MM.1S (cell line): ENCODE measurements at regions not wholly inside any gene's neighbourhood (a gene's known extent, or its start where the extent isn't known, plus 50 kb on each side); places are given as distances from the start of the nearest gene placed in this dataset.
A peak's percentile ranks its signal among the peaks of the same experiment; 100 is the strongest.

Experiments used
- DNase-seq: peaks from one replicate; pipeline ENCODE4 v3.0.0-alpha.2; 2015
- H2AFZ ChIP-seq: fragments of 300-600 bp; sonication (generic); 2 replicates; pipeline ENCODE4 v1.6.0; 2016; ENCODE audit warnings: antibody characterized with exemption, low read length
- H3F3A ChIP-seq: fragments of 300-600 bp; sonication (generic); 2 replicates; pipeline ENCODE4 v1.6.1; 2016; ENCODE audit warnings: mild to moderate bottlenecking, antibody characterized with exemption, low read length, moderate library complexity, mixed read lengths; ENCODE audit not compliant: insufficient read depth
- H3K27ac ChIP-seq: fragments of 300-600 bp; sonication (generic); 2 replicates; pipeline ENCODE4 v1.5.1; 2016; ENCODE audit warnings: mild to moderate bottlenecking, low read length
- H3K27me3 ChIP-seq: fragments of 300-600 bp; sonication (generic); replicated peaks from 2 replicates; pipeline ENCODE4 v1.6.0; 2016; ENCODE audit warnings: low read length; ENCODE audit not compliant: insufficient read depth
- H3K36me3 ChIP-seq: fragments of 300-600 bp; sonication (generic); replicated peaks from 2 replicates; pipeline ENCODE4 v1.6.1; 2016; ENCODE audit warnings: mild to moderate bottlenecking, low read length, mixed read lengths; ENCODE audit not compliant: insufficient read depth
- H3K4me1 ChIP-seq: fragments of 300-600 bp; sonication (generic); 2 replicates; pipeline ENCODE4 v1.6.1; 2016; ENCODE audit warnings: low read length, mixed read lengths
- H3K4me2 ChIP-seq: fragments of 300-600 bp; sonication (generic); 2 replicates; pipeline ENCODE4 v1.6.0; 2016; ENCODE audit warnings: low read depth, low read length
- H3K4me3 ChIP-seq: fragments of 300-600 bp; sonication (generic); 2 replicates; pipeline ENCODE4 v1.5.1; 2016; ENCODE audit warnings: low read length, mixed read lengths
- H3K79me2 ChIP-seq: fragments of 300-600 bp; sonication (generic); 2 replicates; pipeline ENCODE4 v1.6.1; 2016; ENCODE audit warnings: mixed run types, low read length, mixed read lengths
- H3K9ac ChIP-seq: fragments of 300-600 bp; sonication (generic); 2 replicates; pipeline ENCODE4 v1.6.1; 2016; ENCODE audit warnings: low read length, mixed read lengths
- H3K9me2 ChIP-seq: fragments of 300-600 bp; sonication (generic); replicated peaks from 2 replicates; pipeline ENCODE4 v1.6.1; 2016; ENCODE audit warnings: mild to moderate bottlenecking, low read length, mixed read lengths; ENCODE audit not compliant: insufficient read depth
- H3K9me3 ChIP-seq: fragments of 300-600 bp; sonication (generic); replicated peaks from 2 replicates; pipeline ENCODE4 v1.6.1; 2016; ENCODE audit warnings: mild to moderate bottlenecking, low read length, mixed read lengths; ENCODE audit not compliant: insufficient read depth
- H4K20me1 ChIP-seq: fragments of 300-600 bp; sonication (generic); 2 replicates; pipeline ENCODE4 v1.6.1; 2016; ENCODE audit warnings: mild to moderate bottlenecking, low read length, moderate library complexity, mixed read lengths; ENCODE audit not compliant: insufficient read depth
- CTCF ChIP-seq: fragments of 300-600 bp; sonication (generic); IDR thresholded peaks from 2 replicates; pipeline ENCODE4 v1.5.1; 2016; ENCODE audit warnings: antibody characterized with exemption, low read length, mixed read lengths
- EZH2 ChIP-seq: fragments of 300-600 bp; sonication (generic); optimal IDR thresholded peaks from 2 replicates; pipeline ENCODE3; 2017; ENCODE audit warnings: low read depth, mild to moderate bottlenecking, antibody characterized with exemption, low read length, mixed read lengths
- EZH2phosphoT487 ChIP-seq: fragments of 300-600 bp; sonication (generic); IDR thresholded peaks from 2 replicates; pipeline ENCODE4 v1.6.1; 2018; ENCODE audit warnings: antibody characterized with exemption, low read length

GRCh38 chr13:106182404-106182803 lies 353.1 kb downstream of the EFNB2 start:
- Histone ChIP-seq H3F3A (no peaks in the 10 kb centered on the region), H3K27ac (no peak overlapping the region), H2AFZ (no peak overlapping the region)

GRCh38 chr13:106178816-106179215 lies 356.6 kb downstream of the EFNB2 start:
- H2AFZ ChIP-seq, result no peak overlapping the region
- DNase-seq, result no peak
- no peaks in the 10 kb centered on the region for H3F3A ChIP-seq
- no peak overlapping the region for H3K4me2 ChIP-seq
- H3K4me1 ChIP-seq, result no peaks in the 10 kb centered on the region
- no peak overlapping the region for H3K27ac ChIP-seq
- H3K79me2 ChIP-seq, result no peaks in the 10 kb centered on the region
- H3K9ac ChIP-seq, result no peak overlapping the region
- H3K27me3 ChIP-seq, result no peaks in the 10 kb centered on the region
- H3K4me3 ChIP-seq, result no peak overlapping the region
- H3K9me3 ChIP-seq, result no peaks in the 10 kb centered on the region
- TF ChIP-seq CTCF (no peak), EZH2 (no peak), EZH2phosphoT487 (no peak)
- no peaks in the 10 kb centered on the region for H3K36me3 ChIP-seq
- no peaks in the 10 kb centered on the region for H3K9me2 ChIP-seq
- H4K20me1 ChIP-seq, result no peaks in the 10 kb centered on the region

More at GRCh38 chr13:106182404-106182803, 353.1 kb downstream of the EFNB2 start:
- no peak overlapping the region for H3K9ac ChIP-seq
- no peaks in the 10 kb centered on the region for H3K27me3 ChIP-seq
- H3K4me3 ChIP-seq, result no peak overlapping the region
- H3K9me3 ChIP-seq, result no peaks in the 10 kb centered on the region
- H3K4me1 ChIP-seq, result no peaks in the 10 kb centered on the region
- no peaks in the 10 kb centered on the region for H4K20me1 ChIP-seq
- H3K79me2 ChIP-seq, result no peaks in the 10 kb centered on the region
- no peaks in the 10 kb centered on the region for H3K36me3 ChIP-seq
- no peak for TF ChIP-seq EZH2
- TF ChIP-seq CTCF, result no peak
- no peak for TF ChIP-seq EZH2phosphoT487
- no peak overlapping the region for H3K4me2 ChIP-seq
- no peaks in the 10 kb centered on the region for H3K9me2 ChIP-seq
- no peak for DNase-seq

- Histone ChIP-seq H3K27ac (no peak overlapping the region), H3K4me1 (no peaks in the 10 kb centered on the region), H3K4me3 (no peak overlapping the region), H3K9me2 (no peaks in the 10 kb centered on the region), H4K20me1 (no peaks in the 10 kb centered on the region), H3K27me3 (no peaks in the 10 kb centered on the region), H3F3A (no peaks in the 10 kb centered on the region), H2AFZ (no peak overlapping the region), H3K4me2 (no peak overlapping the region), H3K9me3 (no peaks in the 10 kb centered on the region), H3K36me3 (no peaks in the 10 kb centered on the region), H3K79me2 (no peaks in the 10 kb centered on the region), H3K9ac (no peak overlapping the region)
- TF ChIP-seq EZH2, result no peak
- TF ChIP-seq EZH2phosphoT487, result no peak
- TF ChIP-seq CTCF, result no peak
- DNase-seq, result no peak
Measured at GRCh38 chr13:106177146-106177545, 358.3 kb downstream of the EFNB2 start.

GRCh38 chr13:106176117-106176516 lies 359.3 kb downstream of the EFNB2 start:
- Histone ChIP-seq H2AFZ (peak overlapping the region; percentile 61), H3K9ac (no peak overlapping the region), H3K9me2 (no peaks in the 10 kb centered on the region), H3K79me2 (no peaks in the 10 kb centered on the region), H3K36me3 (no peaks in the 10 kb centered on the region), H3K27me3 (no peaks in the 10 kb centered on the region), H3K4me2 (peak overlapping the region; percentile 36; the same call in 1 of the 2 replicates), H3K4me1 (no peaks in the 10 kb centered on the region), H3K9me3 (no peaks in the 10 kb centered on the region), H3K4me3 (peak overlapping the region; percentile 28; the same call in 1 of the 2 replicates), H3F3A (no peaks in the 10 kb centered on the region), H4K20me1 (no peaks in the 10 kb centered on the region), H3K27ac (no peak overlapping the region)
- DNase-seq, result no peak
- TF ChIP-seq CTCF, result no peak
- no peak for TF ChIP-seq EZH2
- TF ChIP-seq EZH2phosphoT487, result no peak
